ENCODE measurements at regions not wholly inside any gene's neighbourhood (a gene's known extent, or its start where the extent isn't known, plus 50 kb on each side); places are given as distances from the start of the nearest gene placed in this dataset.

DNA sequence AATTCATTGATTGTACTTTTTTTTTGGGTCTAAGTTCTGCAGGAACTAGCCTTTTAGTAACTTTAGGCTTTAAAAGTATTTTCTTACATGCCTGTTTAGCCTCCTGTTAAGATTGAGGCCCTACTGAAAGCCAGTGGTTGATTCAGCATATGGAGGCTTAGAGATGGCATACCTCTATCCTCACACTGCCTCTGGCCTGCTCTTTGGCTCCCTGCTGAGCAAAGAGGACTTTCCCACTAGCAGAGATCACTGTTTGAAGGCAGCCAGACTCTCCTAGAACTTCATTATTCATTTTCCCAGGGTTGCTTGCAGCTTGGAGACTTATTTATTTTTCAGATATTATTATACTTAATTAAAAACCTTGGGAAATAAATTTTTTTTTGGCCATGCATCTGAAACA lies 405.6 kb upstream of the MEX3C start:
- DNase-seq: no peak

DNA sequence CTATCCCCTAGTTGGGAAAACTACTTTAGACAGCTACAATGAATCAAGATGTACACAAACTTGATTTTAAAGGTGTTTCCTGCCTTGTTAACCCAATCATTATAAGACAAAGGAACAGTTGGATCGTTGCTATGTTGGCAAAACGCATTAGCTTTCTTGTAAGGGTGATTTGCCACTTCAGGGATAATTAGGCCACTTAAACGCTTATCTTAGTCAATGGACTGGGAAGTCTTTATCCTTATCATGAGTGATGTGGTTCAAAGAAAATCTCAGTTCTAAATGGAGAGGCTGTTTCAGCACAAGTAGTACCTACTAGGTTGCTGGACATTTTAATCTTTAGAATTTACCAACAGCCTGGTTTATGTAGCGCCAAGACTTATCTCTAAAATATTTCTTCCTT lies 406.1 kb upstream of the MEX3C start:
- no peak for DNase-seq

DNA sequence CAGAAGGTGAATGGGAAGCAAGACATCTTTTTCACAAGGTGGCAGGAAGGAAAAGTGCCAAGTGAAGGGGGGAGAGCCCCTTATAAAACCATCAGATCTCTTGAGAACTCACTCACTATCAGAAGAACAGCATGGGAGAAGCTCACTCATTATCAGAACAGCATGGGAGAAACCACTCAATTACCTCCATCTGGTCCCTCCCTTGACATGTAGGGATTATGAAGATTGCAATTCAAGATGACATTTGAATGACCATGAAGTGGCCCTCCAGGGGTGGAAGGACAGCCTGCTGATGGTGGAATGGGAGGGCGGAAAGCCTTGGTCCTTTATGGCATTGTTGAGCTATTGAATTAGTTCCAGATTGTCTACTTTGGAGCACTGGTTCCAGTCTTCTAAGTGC lies 413.0 kb upstream of the MEX3C start:
- no peak for DNase-seq

- DNase-seq: no peak
These were observed 413.8 kb upstream of the MEX3C start for GRCh38 chr18:51611326-51611725.

GRCh38 chr18:51614033-51614432 lies 416.6 kb upstream of the MEX3C start:
- no peak for DNase-seq

- DNase-seq: no peak
These were observed 417.6 kb upstream of the MEX3C start for GRCh38 chr18:51614967-51615571.

DNA sequence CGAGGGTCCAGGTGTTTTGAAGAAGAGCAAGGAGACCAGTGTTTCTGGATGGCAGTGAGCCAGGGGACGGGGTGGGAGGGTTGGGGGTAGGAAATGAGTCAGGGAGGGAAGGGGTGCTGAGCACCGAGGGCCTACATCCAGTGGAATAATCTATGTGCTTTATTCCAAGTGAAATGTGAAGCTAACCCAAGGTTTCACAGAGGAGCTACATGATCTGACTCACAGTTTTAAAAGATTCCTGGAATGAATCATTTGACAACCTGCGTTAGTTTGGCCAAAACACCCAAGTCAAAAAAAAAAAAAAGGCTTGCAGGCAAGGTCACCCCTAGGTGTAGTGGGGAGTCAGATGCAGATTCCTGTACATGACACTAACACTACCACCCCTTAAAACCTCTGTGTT lies 419.7 kb upstream of the MEX3C start:
- no peak for DNase-seq

DNA sequence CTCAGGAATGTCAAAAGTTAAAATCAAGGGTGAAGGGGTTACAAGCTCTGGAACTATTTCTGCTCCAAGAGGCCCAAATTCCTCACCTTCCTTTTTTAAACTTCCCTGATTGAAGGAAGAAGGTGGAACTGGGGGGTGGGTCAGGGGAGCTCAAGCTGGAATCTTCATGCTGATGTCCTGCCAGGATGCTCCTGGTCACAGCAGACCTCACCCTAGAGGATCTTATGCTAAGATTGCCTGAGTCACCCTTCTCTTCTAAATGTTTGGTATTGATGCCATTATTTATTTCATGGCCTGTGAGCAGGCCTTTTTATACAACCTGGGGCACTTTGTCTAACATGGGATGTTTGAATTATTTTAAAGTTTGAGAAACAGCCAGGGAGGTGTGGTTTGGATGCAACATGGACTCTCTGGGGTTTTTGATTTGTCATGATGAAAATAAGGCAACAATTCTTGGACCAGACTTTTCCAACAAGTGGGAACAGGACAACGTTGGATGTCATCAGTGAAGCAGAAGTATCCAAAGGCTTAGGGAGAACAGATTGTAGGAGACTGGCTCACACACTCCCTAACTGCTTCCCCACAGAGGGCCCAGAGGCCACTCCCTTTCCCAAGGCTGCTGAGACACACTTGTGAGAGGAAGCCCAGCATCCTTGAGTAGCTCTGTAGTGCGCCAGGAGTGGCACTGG lies 420.2 kb upstream of the MEX3C start:
- DNase-seq: no peak

GRCh38 chr18:51619283-51619682 lies 421.8 kb upstream of the MEX3C start:
- no peak for DNase-seq

DNA sequence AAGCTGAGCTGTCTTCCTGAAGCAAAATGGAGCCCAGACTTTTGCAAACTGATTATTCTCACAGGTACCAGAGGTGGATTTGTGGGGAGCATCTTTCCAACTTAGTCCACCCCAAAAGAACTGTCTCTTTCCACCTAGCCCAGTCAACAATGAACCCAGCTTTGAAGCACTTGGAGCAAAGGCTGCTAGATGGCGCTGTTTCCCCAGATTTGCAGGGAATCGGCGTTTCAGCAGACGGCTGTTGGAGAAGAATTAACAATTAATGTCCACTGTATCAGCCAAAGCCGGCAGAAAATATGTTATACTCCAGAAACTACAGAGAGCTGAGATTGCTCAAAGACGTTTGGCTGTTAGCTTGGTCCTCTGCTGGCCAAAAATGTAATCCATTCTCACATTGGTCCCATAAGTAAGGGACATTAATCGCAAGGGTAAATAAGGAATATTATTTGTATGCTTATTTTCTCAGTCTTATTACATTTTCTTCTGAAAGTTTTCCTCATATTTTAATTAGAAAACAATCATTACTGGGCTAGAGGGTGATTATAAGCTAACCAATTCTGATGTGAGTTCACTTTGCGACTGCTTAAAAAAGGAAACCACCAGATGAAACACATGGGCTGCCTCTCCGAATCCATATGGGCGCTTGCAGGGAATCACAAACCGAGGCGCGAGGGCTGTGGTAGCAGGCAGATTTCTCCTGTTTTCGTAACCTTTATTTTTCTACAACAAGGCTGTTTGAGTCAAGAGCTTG lies 423.8 kb upstream of the MEX3C start:
- DNase-seq: peak; percentile 5

DNA sequence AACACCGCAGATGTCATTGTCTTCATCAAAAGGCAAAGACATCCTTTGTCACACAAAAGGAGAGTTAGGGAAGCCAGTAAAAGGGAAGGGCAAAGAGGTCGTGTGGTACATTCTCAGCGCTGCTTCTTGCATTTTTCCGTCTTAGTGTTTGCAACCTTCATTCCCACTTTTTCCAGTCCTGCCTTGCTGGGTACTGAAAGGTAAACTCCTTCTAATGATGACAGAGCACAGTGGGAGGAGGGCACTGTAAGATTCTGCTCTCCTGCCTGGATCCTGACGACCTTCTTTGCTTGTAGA lies 424.3 kb upstream of the MEX3C start:
- DNase-seq: no peak

DNA sequence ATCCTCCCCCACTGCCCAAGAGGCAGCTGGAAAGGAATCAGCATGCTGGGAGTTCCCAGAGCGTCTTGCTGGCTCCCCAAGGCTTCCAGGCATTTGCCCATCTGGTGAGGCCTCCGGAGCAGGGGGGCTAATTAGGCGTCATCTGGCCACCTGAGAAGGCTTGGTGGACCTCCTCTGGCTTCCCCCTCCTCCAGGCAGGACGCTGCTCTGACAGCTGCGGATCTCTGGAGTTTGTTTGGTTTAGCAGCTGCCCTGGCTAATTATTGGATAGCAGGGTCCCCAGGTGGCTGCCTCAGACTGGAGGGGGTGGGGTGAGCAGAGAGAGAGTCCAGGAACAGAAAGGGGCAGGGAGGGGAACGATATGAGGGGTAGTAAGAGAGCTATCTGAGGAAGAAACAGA lies 425.2 kb upstream of the MEX3C start:
- no peak for DNase-seq

- DNase-seq: peak; percentile 5
These were observed 426.2 kb upstream of the MEX3C start for GRCh38 chr18:51623653-51624052.

DNA sequence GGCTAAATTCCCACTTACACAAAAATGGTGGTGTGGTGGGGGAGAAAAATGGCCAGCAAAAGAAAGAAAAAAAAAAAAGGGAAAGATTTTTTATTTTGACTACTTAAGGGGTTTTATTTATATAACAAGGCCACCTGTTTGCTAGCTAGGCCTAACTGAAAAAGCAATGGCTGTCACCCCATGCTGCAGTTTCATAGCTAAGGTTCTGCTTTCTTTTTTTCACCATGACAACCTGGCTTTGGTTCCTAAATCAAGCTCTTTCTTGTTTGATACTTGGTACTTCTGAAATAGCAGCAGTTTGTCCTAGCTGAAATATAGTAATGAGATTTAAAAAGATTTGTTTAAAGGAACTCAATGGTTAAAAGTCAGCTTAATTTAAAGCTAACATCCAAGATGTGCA lies 433.2 kb upstream of the MEX3C start:
- peak; percentile 2 for DNase-seq

- DNase-seq: no peak
These were observed 440.4 kb upstream of the MEX3C start for GRCh38 chr18:51637881-51638280.

GRCh38 chr18:51639541-51639940 lies 442.1 kb upstream of the MEX3C start:
- no peak for DNase-seq

DNA sequence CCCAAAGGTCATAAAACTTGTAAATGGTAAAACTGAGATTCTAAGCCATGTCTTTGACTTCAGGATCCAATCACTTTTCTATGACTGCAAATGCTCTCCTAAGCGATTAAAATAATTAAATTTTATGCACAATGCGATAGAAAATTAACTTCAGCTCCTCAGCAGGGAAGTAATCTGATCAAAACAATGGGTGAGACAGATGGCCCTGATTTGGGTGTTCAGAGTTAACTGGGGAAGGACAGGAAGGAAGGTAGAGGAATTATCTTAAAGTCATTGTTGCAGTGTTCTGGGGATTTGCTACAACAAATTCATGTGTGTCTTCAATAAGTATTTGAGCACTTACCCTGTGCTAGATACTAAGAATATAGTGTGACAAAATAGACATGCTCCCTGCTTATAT lies 446.0 kb upstream of the MEX3C start:
- no peak for DNase-seq

- no peak for DNase-seq
These were observed 448.1 kb upstream of the MEX3C start for GRCh38 chr18:51645607-51646006.

DNA sequence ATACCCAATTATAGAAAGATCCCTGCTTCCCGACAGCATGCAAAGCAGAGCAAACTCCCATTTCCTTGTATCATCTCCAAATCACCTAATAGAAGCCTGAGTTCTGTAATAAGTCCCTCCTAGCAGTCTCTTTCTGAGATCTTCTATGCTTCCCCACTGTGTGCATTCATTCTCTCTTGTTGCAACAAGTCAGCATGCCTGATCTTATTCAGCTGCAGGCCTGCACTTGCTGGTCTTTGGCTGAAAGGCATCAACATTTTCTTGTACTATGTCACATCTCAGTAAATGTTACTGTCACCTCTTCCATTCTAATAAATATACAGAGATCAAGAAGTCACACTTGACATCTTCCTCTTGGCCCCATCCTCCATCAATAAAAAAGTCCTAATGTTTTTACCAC lies 449.9 kb upstream of the MEX3C start:
- no peak for DNase-seq

DNA sequence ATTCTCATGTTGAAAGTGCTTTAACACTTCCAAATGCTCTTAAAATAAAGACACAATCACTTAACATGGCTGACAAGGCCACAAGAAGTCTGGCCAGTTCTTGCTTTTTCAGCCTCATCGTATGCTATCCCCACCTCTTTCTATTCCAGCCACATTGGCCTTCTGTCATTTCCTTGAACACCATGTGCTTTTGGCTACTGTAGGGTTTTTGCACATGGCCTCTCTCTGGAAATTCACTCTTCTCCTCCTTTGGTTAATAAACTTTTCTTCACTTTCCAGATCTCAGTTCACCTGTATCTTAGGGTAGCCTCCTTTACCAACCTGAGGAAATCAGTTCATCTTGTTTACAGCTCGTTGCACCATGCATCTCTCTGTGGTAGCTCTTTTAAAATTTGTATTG lies 450.5 kb upstream of the MEX3C start:
- no peak for DNase-seq

- DNase-seq: no peak
These were observed 452.3 kb upstream of the MEX3C start for GRCh38 chr18:51649796-51650195.

DNA sequence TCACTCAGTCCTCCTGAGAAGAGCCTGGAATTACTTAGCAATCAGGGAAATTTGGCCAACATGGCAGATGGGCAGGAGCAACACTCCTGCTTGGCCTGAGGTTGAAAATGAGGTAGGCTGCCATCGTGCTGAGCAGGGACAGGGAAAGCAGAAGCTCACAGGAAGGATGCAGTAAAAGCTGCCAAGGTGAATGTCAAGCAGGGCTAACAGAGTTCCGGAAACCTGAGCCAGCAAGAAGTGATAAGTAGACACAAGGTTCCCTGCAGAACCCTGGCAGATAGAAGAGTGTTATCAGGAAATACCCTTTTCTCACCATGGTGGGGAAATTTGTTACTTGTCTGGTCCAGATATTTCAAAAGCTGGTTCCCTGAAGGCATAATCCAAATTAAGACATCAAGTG lies 454.3 kb upstream of the MEX3C start:
- DNase-seq: no peak

- no peak for DNase-seq
These were observed 456.2 kb upstream of the MEX3C start for GRCh38 chr18:51653507-51654213.

All from MV-4-11 (cell line).